GM12878 (cell line): ENCODE measurements at regions not wholly inside any gene's neighbourhood (a gene's known extent, or its start where the extent isn't known, plus 50 kb on each side); places are given as distances from the start of the nearest gene placed in this dataset.

Experiments
- ATAC-seq: fragments of 200-7000 bp; cut with Tn5 transposase; 3 replicates; pipeline ENCODE4 v1.9.1; 2020; ENCODE audit warnings: mild to moderate bottlenecking, moderate library complexity
- BruUV-seq: library from RNA; stranded (reverse); fragments of 400-500 nt; replicated peaks from 2 replicates; lab custom pipeline; 2021; lab: Mats Ljungman, UMichigan
- CTCF ChIA-PET: fragments of 300-600 bp; sonication (Branson Sonifier 250); formaldehyde crosslinking; extraction: SDS; loops from one replicate; lab custom pipeline; 2021; ENCODE audit warnings: inconsistent platforms; lab: Yijun Ruan, JAX
- POLR2A ChIA-PET: fragments of 350-600 bp; formaldehyde crosslinking; extraction: SDS; loops from one replicate; lab custom pipeline; 2021; ENCODE audit warnings: inconsistent platforms; lab: Charles Lee
- RAD21 ChIA-PET: fragments of 300-600 bp; sonication (Branson Sonifier 250); formaldehyde crosslinking; loops from one replicate; lab custom pipeline; 2023; ENCODE audit warnings: antibody characterized with exemption; ENCODE audit not compliant: unreplicated experiment; lab: Charles Lee
- SMC1A ChIA-PET: fragments of 300-600 bp; sonication (Branson Sonifier 250); formaldehyde crosslinking; loops from one replicate; lab custom pipeline; 2023; ENCODE audit not compliant: unreplicated experiment, uncharacterized antibody; lab: Charles Lee
- DNase-seq: peaks from one replicate; pipeline ENCODE4 v3.0.0-alpha.2; 2011; ENCODE audit warnings: low read depth, low spot score
- FAIRE-seq: peaks from 3 replicates; lab custom pipeline; 2011; peaks lifted over from hg19 to GRCh38; lab: Jason Lieb, UNC
- H2AFZ ChIP-seq: 2 replicates; pipeline ENCODE4 v1.6.0; 2011; ENCODE audit warnings: low read depth, low read length, control low read depth; ENCODE audit not compliant: control insufficient read depth
- H3K27ac ChIP-seq: 2 replicates; pipeline ENCODE4 v1.5.1; 2011; ENCODE audit warnings: control low read depth; ENCODE audit not compliant: control insufficient read depth, insufficient read depth
- H3K27me3 ChIP-seq, 2 experiments: replicated peaks in 1 of 2; 2 replicates each; pipeline versions ENCODE4 v1.6.0 to v1.6.1; 2011; ENCODE audit warnings: low read length in 1 of 2; ENCODE audit not compliant: control insufficient read depth in 2 of 2, insufficient read depth in 2 of 2
- H3K36me3 ChIP-seq, 2 experiments: 2 replicates each; pipeline ENCODE4 v1.5.1; 2011; ENCODE audit warnings: low read length in 1 of 2; ENCODE audit not compliant: control insufficient read depth in 2 of 2, insufficient read depth in 2 of 2
- H3K4me1 ChIP-seq: 2 replicates; pipeline ENCODE4 v1.6.1; 2011; ENCODE audit warnings: mild to moderate bottlenecking, low read length, moderate library complexity, mixed read lengths; ENCODE audit not compliant: control insufficient read depth, insufficient read depth
- H3K4me2 ChIP-seq: 2 replicates; pipeline ENCODE4 v1.6.0; 2011; ENCODE audit warnings: control low read depth; ENCODE audit not compliant: control insufficient read depth, insufficient read depth
- H3K4me3 ChIP-seq: fragments of 200-600 bp; sonication (generic); 2 replicates; pipeline ENCODE4 v1.5.1; 2016
- H3K79me2 ChIP-seq: 2 replicates; pipeline ENCODE4 v1.6.0; 2011; ENCODE audit warnings: low read length; ENCODE audit not compliant: control insufficient read depth, insufficient read depth
- H3K9ac ChIP-seq: 2 replicates; pipeline ENCODE4 v1.8.0; 2011; ENCODE audit warnings: low read length, control low read depth, mixed read lengths; ENCODE audit not compliant: control insufficient read depth, insufficient read depth
- H3K9me3 ChIP-seq: replicated peaks from 3 replicates; pipeline ENCODE4 v1.5.1; 2011; ENCODE audit warnings: mild to moderate bottlenecking, low read length; ENCODE audit not compliant: control insufficient read depth, insufficient read depth
- H4K20me1 ChIP-seq: 2 replicates; pipeline ENCODE4 v1.6.0; 2011; ENCODE audit not compliant: control insufficient read depth, insufficient read depth
- CTCF ChIP-seq, 3 experiments: IDR thresholded peaks in 2 of 3; conservative IDR thresholded peaks in 1 of 3; 2 replicates each; pipeline ENCODE4 v1.5.1; 2011; ENCODE audit warnings: low read depth in 3 of 3, low read length in 3 of 3, mild to moderate bottlenecking in 3 of 3, control low read depth in 2 of 3, moderate library complexity in 2 of 3, inconsistent platforms in 1 of 3, mixed read lengths in 1 of 3; ENCODE audit not compliant: control insufficient read depth in 2 of 3, insufficient read depth in 1 of 3; ENCODE audit errors: extremely low read depth in 1 of 3
- MYC ChIP-seq: IDR thresholded peaks from 2 replicates; pipeline ENCODE4 v1.6.1; 2011; ENCODE audit warnings: mild to moderate bottlenecking, low read length, moderate library complexity, inconsistent platforms; ENCODE audit not compliant: insufficient read depth, insufficient replicate concordance, insufficient read length, severe bottlenecking
- RFX5 ChIP-seq: IDR thresholded peaks from 2 replicates; pipeline ENCODE4 v1.6.1; 2011; ENCODE audit warnings: low read depth, low read length, improper control_type of control experiment
- whole genome bisulfite sequencing: methylation state at CpG from one replicate; pipeline ENCODE4 v1.1.6; 2016; ENCODE audit warnings: low lambda C conversion rate; ENCODE audit not compliant: insufficient replicate concordance, insufficient coverage; ENCODE audit errors: missing lambda C conversion rate; 5-methylcytosine and 5-hydroxymethylcytosine counted together
- in situ Hi-C: fragments of 300-500 bp; cut with MboI; formaldehyde crosslinking; loops from 9 replicates; pipeline ENCODE4 v1.14.3; 2018; ENCODE audit warnings: mixed read lengths
- intact Hi-C: fragments of 100-400 bp; cut with micrococcal nuclease; formaldehyde crosslinking; loops from one replicate; pipeline ENCODE4 v1.14.2; 2022; ENCODE audit not compliant: unreplicated experiment

GRCh38 chr2:204050681-204051080, 114.1 kb downstream of the ICOS start:
- TF ChIP-seq RFX5, result no peak
- H3K27ac ChIP-seq, result no peak overlapping the region
- 14% methylated on average over 5 of the region's 5 CpGs for WGBS
- 0 out of 2 replicates have a peak, but pooled peaks cover 5% of the 10 kb centered on the region for H3K4me1 ChIP-seq
- RAD21 ChIA-PET, result no interaction called here
- H3K4me3 ChIP-seq, result no peak overlapping the region
- no peaks in the 10 kb centered on the region for H3K36me3 ChIP-seq
- no TSS peak for BruUV-seq
- in situ Hi-C loops, result no loop called here
- no peak overlapping the region for H3K4me2 ChIP-seq
- no peak overlapping the region for H3K9ac ChIP-seq
- CTCF ChIA-PET, result interaction anchor here (1.1 to 1.3 kb wide), 3 partner anchors 19 to 65 kb away, joined by 3 to 4 read pairs (median 4); no protein-coding TSS in a partner anchor
- SMC1A ChIA-PET, result interaction anchor here (0.7 to 0.9 kb wide), 3 partner anchors 11 to 57 kb away, joined by 3 read pairs; no protein-coding TSS in a partner anchor
- intact Hi-C loops, result loop anchor here (2.0 kb wide), 1 partner anchor 122 kb away; no protein-coding TSS in a partner anchor
- no peaks in the 10 kb centered on the region for H3K9me3 ChIP-seq
- DNase-seq (no peak), FAIRE-seq (no peak), ATAC-seq (no peak)
- POLR2A ChIA-PET, result no interaction called here
- H3K79me2 ChIP-seq, result no peaks in the 10 kb centered on the region
- H4K20me1 ChIP-seq, result no peaks in the 10 kb centered on the region
- peaks cover 0 to 6% of the 10 kb centered on the region in 2 experiments; a peak in 1 of 4 replicates for H3K27me3 ChIP-seq
- no peak overlapping the region for H2AFZ ChIP-seq

- peak; percentile 70 for ATAC-seq
Observed at GRCh38 chr2:204051476-204051875, 114.9 kb downstream of the ICOS start.

More at GRCh38 chr2:204051476-204051875, 114.9 kb downstream of the ICOS start:
- 68% methylated on average over 4 of the region's 4 CpGs for WGBS
- intact Hi-C loops, result loop anchor here (2.0 kb wide), 1 partner anchor 123 kb away; no protein-coding TSS in a partner anchor
- SMC1A ChIA-PET, result interaction anchor here (0.6 to 0.9 kb wide), 2 partner anchors 10 to 58 kb away, joined by 3 read pairs; no protein-coding TSS in a partner anchor
- Histone ChIP-seq H3K4me1 (no peaks in the 10 kb centered on the region), H3K9ac (no peak overlapping the region), H3K27me3 (peaks cover 0 to 6% of the 10 kb centered on the region in 2 experiments; a peak in 1 of 4 replicates), H2AFZ (no peak overlapping the region), H3K36me3 (no peaks in the 10 kb centered on the region), H3K4me3 (no peak overlapping the region), H4K20me1 (no peaks in the 10 kb centered on the region), H3K79me2 (no peaks in the 10 kb centered on the region), H3K9me3 (no peaks in the 10 kb centered on the region), H3K27ac (no peak overlapping the region), H3K4me2 (no peak overlapping the region)
- BruUV-seq, result no TSS peak
- TF ChIP-seq CTCF (IDR thresholded peaks at IDR 0.05 in 2 of 3, conservative IDR thresholded peaks at IDR 0.05 in 1 of 3; ENCODE audit: control insufficient read depth in 2 of 3, extremely low read depth in 1 of 3, insufficient read depth in 1 of 3, low read depth in 3 of 3, low read length in 3 of 3) (peak in 1 of 3 experiments; percentile 29; a peak in 3 of 6 replicates), MYC (no peak)
- RAD21 ChIA-PET, result no interaction called here
- DNase-seq (no peak), FAIRE-seq (no peak)
- CTCF ChIA-PET, result interaction anchor here (1.1 to 1.3 kb wide), 3 partner anchors 20 to 66 kb away, joined by 3 to 4 read pairs (median 4); no protein-coding TSS in a partner anchor
- in situ Hi-C loops, result no loop called here
- POLR2A ChIA-PET, result no interaction called here
